ENCODE measurements at regions not wholly inside any gene's neighbourhood (a gene's known extent, or its start where the extent isn't known, plus 50 kb on each side); places are given as distances from the start of the nearest gene placed in this dataset.

GRCh38 chr9:118693645-118694044, 675.6 kb downstream of the BRINP1 start:
- TF ChIP-seq CTCF (IDR thresholded peaks at IDR 0.05) (no peak), POLR2AphosphoS5 (IDR thresholded peaks at IDR 0.05; ENCODE audit: low read depth, low read length) (no peak)

Measured in Panc1 (cell line).